ENCODE measurements at regions not wholly inside any gene's neighbourhood (a gene's known extent, or its start where the extent isn't known, plus 50 kb on each side); places are given as distances from the start of the nearest gene placed in this dataset.
A peak's percentile ranks its signal among the peaks of the same experiment; 100 is the strongest.

GRCh38 chr3:147231111-147231510, 175.2 kb downstream of the ZIC4 start:
- no peak overlapping the region for H3K4me3 ChIP-seq (ENCODE audit: low read depth, low read length)
- TF ChIP-seq MAX (IDR thresholded peaks at IDR 0.05; ENCODE audit: low read depth, low read length), result no peak
- TF ChIP-seq MYC (IDR thresholded peaks at IDR 0.05; ENCODE audit: low read depth, low read length), result no peak
- no peak for TF ChIP-seq CTCF (IDR thresholded peaks at IDR 0.05; ENCODE audit: low read depth, low read length)
- TF ChIP-seq POLR2A (IDR thresholded peaks at IDR 0.05; ENCODE audit: extremely low read depth, insufficient read length), result no peak
- no peak for DNase-seq (ENCODE audit: low read depth)

DNA sequence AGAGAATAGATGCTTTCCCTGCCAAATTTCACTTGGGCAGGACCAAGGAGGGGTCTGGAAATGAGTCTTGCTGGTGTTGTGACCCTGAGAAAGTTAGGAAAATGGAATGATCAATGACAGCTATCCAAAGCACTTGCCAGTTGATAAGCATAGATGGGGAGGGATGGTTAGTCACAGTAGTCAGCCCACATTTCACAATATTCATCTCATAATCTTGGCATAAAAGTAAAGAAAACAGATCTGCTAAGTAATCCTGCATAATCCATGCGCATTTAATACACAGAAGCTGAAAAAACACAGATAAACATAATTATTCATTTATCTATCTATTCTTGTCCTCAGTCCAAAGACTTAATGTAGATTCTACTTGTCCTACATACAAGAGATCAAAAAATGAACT, 184.1 kb downstream of the ZIC4 start:
- TF ChIP-seq CTCF (IDR thresholded peaks at IDR 0.05; ENCODE audit: low read depth, low read length) (no peak), POLR2A (IDR thresholded peaks at IDR 0.05; ENCODE audit: extremely low read depth, insufficient read length) (no peak), MYC (IDR thresholded peaks at IDR 0.05; ENCODE audit: low read depth, low read length) (no peak), MAX (IDR thresholded peaks at IDR 0.05; ENCODE audit: low read depth, low read length) (no peak)
- H3K4me3 ChIP-seq (ENCODE audit: low read depth, low read length), result no peak overlapping the region
- DNase-seq (ENCODE audit: low read depth), result no peak

DNA sequence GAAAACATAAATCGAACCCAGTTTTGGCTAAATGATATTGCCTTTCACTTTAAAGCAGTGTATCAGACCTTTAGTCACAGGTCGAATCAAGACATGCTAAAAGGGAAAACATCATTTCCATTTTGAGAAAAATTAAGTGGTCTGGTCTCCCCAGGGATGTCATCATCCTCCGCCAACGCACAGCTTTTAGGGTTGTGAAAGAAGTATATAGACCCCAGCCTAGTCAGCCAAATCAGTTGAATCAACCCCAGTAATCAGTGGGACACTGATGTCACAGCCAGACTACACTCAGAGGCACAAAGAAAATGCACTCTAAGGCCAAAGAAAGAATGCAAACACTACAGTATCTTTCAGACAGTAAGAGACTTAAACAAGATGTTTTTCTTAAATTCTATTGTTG, 187.4 kb downstream of the ZIC4 start:
- peak; percentile 5 for DNase-seq (ENCODE audit: low read depth)
- TF ChIP-seq POLR2A (IDR thresholded peaks at IDR 0.05; ENCODE audit: extremely low read depth, insufficient read length) (no peak), MAX (IDR thresholded peaks at IDR 0.05; ENCODE audit: low read depth, low read length) (no peak), MYC (IDR thresholded peaks at IDR 0.05; ENCODE audit: low read depth, low read length) (no peak), CTCF (IDR thresholded peaks at IDR 0.05; ENCODE audit: low read depth, low read length) (no peak)
- H3K4me3 ChIP-seq (ENCODE audit: low read depth, low read length), result no peak overlapping the region

DNA sequence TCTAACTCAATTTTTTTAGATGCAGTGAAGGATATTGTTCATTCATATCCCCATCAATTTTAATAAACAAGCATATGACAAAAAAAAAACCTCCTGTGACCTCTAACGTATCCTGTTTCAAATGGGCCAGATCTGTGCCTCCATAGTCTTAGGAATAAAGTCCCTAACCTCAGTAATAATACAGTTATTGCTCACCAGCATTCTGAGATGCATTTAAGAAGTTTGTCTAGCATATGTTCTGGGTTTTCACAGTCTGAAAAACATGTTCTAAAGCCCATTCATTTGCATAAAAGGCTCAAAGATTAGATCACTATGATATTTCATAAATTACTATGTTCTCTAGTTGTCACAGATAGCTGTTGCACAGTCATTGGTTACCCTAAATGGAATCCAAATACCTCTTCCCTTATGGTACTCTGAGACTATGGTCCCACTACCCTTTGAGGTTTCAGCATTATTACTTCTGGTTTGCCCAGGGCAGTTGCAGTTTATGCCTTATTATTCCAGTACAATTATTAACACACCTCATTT, 190.1 kb downstream of the ZIC4 start:
- no peak for TF ChIP-seq POLR2A (IDR thresholded peaks at IDR 0.05; ENCODE audit: extremely low read depth, insufficient read length)
- TF ChIP-seq CTCF (IDR thresholded peaks at IDR 0.05; ENCODE audit: low read depth, low read length), result no peak
- no peak for TF ChIP-seq MYC (IDR thresholded peaks at IDR 0.05; ENCODE audit: low read depth, low read length)
- TF ChIP-seq MAX (IDR thresholded peaks at IDR 0.05; ENCODE audit: low read depth, low read length), result no peak

GRCh38 chr3:147215660-147216059, 190.7 kb downstream of the ZIC4 start:
- DNase-seq (ENCODE audit: low read depth), result no peak
- no peak for TF ChIP-seq POLR2A (IDR thresholded peaks at IDR 0.05; ENCODE audit: extremely low read depth, insufficient read length)
- no peak for TF ChIP-seq MYC (IDR thresholded peaks at IDR 0.05; ENCODE audit: low read depth, low read length)
- no peak for TF ChIP-seq MAX (IDR thresholded peaks at IDR 0.05; ENCODE audit: low read depth, low read length)
- TF ChIP-seq CTCF (IDR thresholded peaks at IDR 0.05; ENCODE audit: low read depth, low read length), result no peak
- H3K4me3 ChIP-seq (ENCODE audit: low read depth, low read length), result no peak overlapping the region

More for the DNA sequence above, 190.1 kb downstream of the ZIC4 start:
- no peak overlapping the region for H3K4me3 ChIP-seq (ENCODE audit: low read depth, low read length)
- DNase-seq (ENCODE audit: low read depth), result no peak
